CD14-positive monocyte (primary cell): ENCODE measurements at regions not wholly inside any gene's neighbourhood (a gene's known extent, or its start where the extent isn't known, plus 50 kb on each side); places are given as distances from the start of the nearest gene placed in this dataset.

ENCODE experiments used
- DNase-seq, 3 donors: peaks; one replicate each; pipeline ENCODE4 v3.0.0-alpha.2; 2011 to 2022
- H2AFZ ChIP-seq: 2 replicates; pipeline ENCODE4 v1.6.0; 2012; ENCODE audit warnings: mild to moderate bottlenecking, low read depth, low read length, inconsistent platforms; ENCODE audit not compliant: insufficient read depth, poor library complexity, severe bottlenecking
- H3K27ac ChIP-seq, 2 donors: 1 replicate in 1 of 2; 2 replicates in 1 of 2; pipeline ENCODE4 v1.5.1; 2012 to 2013; ENCODE audit warnings: low read length in 2 of 2, control low read depth in 1 of 2, inconsistent platforms in 1 of 2, low read depth in 1 of 2, mild to moderate bottlenecking in 1 of 2
- H3K27me3 ChIP-seq, 2 donors: one replicate each; pipeline versions ENCODE4 v1.6.0 to v1.6.1; 2011 to 2013; ENCODE audit warnings: low read length in 2 of 2; ENCODE audit not compliant: control insufficient read depth in 2 of 2, insufficient read depth in 2 of 2
- H3K36me3 ChIP-seq, 2 donors: replicated peaks in 1 of 2; 1 replicate in 1 of 2; 2 replicates in 1 of 2; pipeline versions ENCODE4 v1.5.1 to v1.6.1; 2012 to 2013; ENCODE audit warnings: low read length in 2 of 2, control low read depth in 1 of 2, inconsistent platforms in 1 of 2, mild to moderate bottlenecking in 1 of 2; ENCODE audit not compliant: insufficient read depth in 2 of 2, control insufficient read depth in 1 of 2
- H3K4me1 ChIP-seq, 2 donors: 1 replicate in 1 of 2; 2 replicates in 1 of 2; pipeline versions ENCODE4 v1.5.1 to v1.6.1; 2012 to 2013; ENCODE audit warnings: low read length in 2 of 2, control low read depth in 1 of 2, inconsistent platforms in 1 of 2, mild to moderate bottlenecking in 1 of 2, moderate library complexity in 1 of 2; ENCODE audit not compliant: insufficient read depth in 2 of 2, control insufficient read depth in 1 of 2
- H3K4me2 ChIP-seq: replicated peaks from 2 replicates; pipeline ENCODE3; 2012; ENCODE audit warnings: low read length, moderate library complexity, mild to moderate bottlenecking; ENCODE audit not compliant: poor library complexity, severe bottlenecking; ENCODE audit errors: extremely low read depth
- H3K4me3 ChIP-seq, 3 experiments: fragments of 200-600 bp in 1 of 3; sonication (generic) in 1 of 3; replicated peaks in 1 of 3; 1 replicate in 2 of 3; 2 replicates in 1 of 3; pipeline ENCODE4 v1.5.1; 2011 to 2013; ENCODE audit warnings: low read length in 3 of 3, mild to moderate bottlenecking in 3 of 3, control low read depth in 2 of 3, low read depth in 2 of 3, inconsistent platforms in 1 of 3, moderate library complexity in 1 of 3
- H3K79me2 ChIP-seq: 2 replicates; pipeline ENCODE4 v1.6.0; 2012; ENCODE audit warnings: mild to moderate bottlenecking, control low read depth, inconsistent platforms, low read length, moderate library complexity; ENCODE audit not compliant: insufficient read depth
- H3K9ac ChIP-seq: 2 replicates; pipeline ENCODE4 v1.6.0; 2017; ENCODE audit warnings: low read length, mild to moderate bottlenecking; ENCODE audit not compliant: insufficient read depth, poor library complexity, severe bottlenecking
- H3K9me3 ChIP-seq, 2 donors: replicated peaks in 1 of 2; 1 replicate in 1 of 2; 2 replicates in 1 of 2; pipeline versions ENCODE4 v1.5.1 to v1.6.1; 2012 to 2013; ENCODE audit warnings: low read length in 2 of 2, control low read depth in 1 of 2; ENCODE audit not compliant: control insufficient read depth in 1 of 2, insufficient read depth in 1 of 2
- H4K20me1 ChIP-seq: 2 replicates; pipeline ENCODE4 v1.6.0; 2012; ENCODE audit warnings: mild to moderate bottlenecking, low read length, control low read depth, moderate library complexity; ENCODE audit not compliant: insufficient read depth
- H3K27ac Mint-ChIP-seq, 7 donors: one replicate each; pipeline ENCODE4 v1.8.0; 2020; ENCODE audit warnings: mild to moderate bottlenecking in 7 of 7, mixed read lengths in 7 of 7, moderate library complexity in 6 of 7, inconsistent platforms in 2 of 7
- H3K27me3 Mint-ChIP-seq, 3 donors: one replicate each; pipeline ENCODE4 v1.8.0; 2021 to 2022; ENCODE audit warnings: low read depth in 3 of 3, mild to moderate bottlenecking in 3 of 3, mixed read lengths in 3 of 3, moderate library complexity in 3 of 3, inconsistent platforms in 1 of 3
- H3K36me3 Mint-ChIP-seq, 2 donors: one replicate each; pipeline ENCODE4 v1.8.0; 2020; ENCODE audit warnings: mixed read lengths in 2 of 2, inconsistent platforms in 1 of 2, mild to moderate bottlenecking in 1 of 2
- H3K4me1 Mint-ChIP-seq: one replicate; pipeline ENCODE4 v1.8.0; 2020; ENCODE audit warnings: mild to moderate bottlenecking, mixed read lengths
- H3K4me3 Mint-ChIP-seq, 2 donors: one replicate each; pipeline ENCODE4 v1.8.0; 2020; ENCODE audit warnings: mild to moderate bottlenecking in 2 of 2, mixed read lengths in 2 of 2, moderate library complexity in 1 of 2
- H3K9me3 Mint-ChIP-seq, 7 donors: one replicate each; pipeline ENCODE4 v1.8.0; 2020 to 2022; ENCODE audit warnings: mixed read lengths in 7 of 7, mild to moderate bottlenecking in 6 of 7, moderate library complexity in 6 of 7, inconsistent platforms in 2 of 7
- CTCF ChIP-seq: fragments of 200-600 bp; IDR thresholded peaks from one replicate; pipeline ENCODE4 v1.8.0; 2022; ENCODE audit warnings: antibody characterized with exemption, mild to moderate bottlenecking
- WGBS: methylation state at CpG from one replicate; pipeline ENCODE4 v1.1.5; 2013; ENCODE audit warnings: missing lambda C conversion rate; ENCODE audit not compliant: insufficient coverage; 5-methylcytosine and 5-hydroxymethylcytosine counted together
- intact Hi-C, 2 donors: fragments of 100-400 bp; cut with micrococcal nuclease; formaldehyde crosslinking; loops; one replicate each; pipeline versions ENCODE4 v1.15.0 to v1.15.1; 2023

GRCh38 chr5:71961786-71962185 lies 145.5 kb upstream of the MAP1B start:
- Histone ChIP-seq H3K79me2 (no peaks in the 10 kb centered on the region), H3K36me3 (no peaks in the 10 kb centered on the region), H3K4me2 (no peak overlapping the region), H3K27me3 (no peaks in the 10 kb centered on the region), H3K9ac (no peak overlapping the region), H3K4me1 (no peaks in the 10 kb centered on the region), H4K20me1 (no peaks in the 10 kb centered on the region), H3K9me3 (no peaks in the 10 kb centered on the region), H3K4me3 (no peak overlapping the region), H3K27ac (no peak overlapping the region), H2AFZ (no peak overlapping the region)
- Mint-ChIP-seq H3K36me3 (no peaks in the 10 kb centered on the region), H3K9me3 (peaks cover 0 to 2% (median 0%) of the 10 kb centered on the region in 7 donors), H3K4me3 (no peak overlapping the region), H3K27ac (no peak overlapping the region), H3K27me3 (peaks cover 2 to 13% (median 3%) of the 10 kb centered on the region in 3 donors), H3K4me1 (no peaks in the 10 kb centered on the region)
- WGBS = 100% methylated on average over 1 of the region's 7 CpGs
- no peak for DNase-seq
- intact Hi-C loops = no loop called here
- no peak for TF ChIP-seq CTCF

GRCh38 chr5:71969460-71969859 lies 137.8 kb upstream of the MAP1B start:
- no peaks in the 10 kb centered on the region for H3K36me3 Mint-ChIP-seq
- H3K27me3 Mint-ChIP-seq = peaks cover 2 to 7% (median 3%) of the 10 kb centered on the region in 3 donors
- TF ChIP-seq CTCF = no peak
- no peaks in the 10 kb centered on the region for H3K9me3 ChIP-seq
- intact Hi-C loops = no loop called here
- H3K79me2 ChIP-seq = no peaks in the 10 kb centered on the region
- H3K27me3 ChIP-seq = no peaks in the 10 kb centered on the region
- H3K36me3 ChIP-seq = no peaks in the 10 kb centered on the region
- H3K9me3 Mint-ChIP-seq = peaks cover 0 to 2% (median 0%) of the 10 kb centered on the region in 7 donors
- H3K9ac ChIP-seq = no peak overlapping the region
- H2AFZ ChIP-seq = no peak overlapping the region
- H3K4me1 ChIP-seq = no peaks in the 10 kb centered on the region
- no peak overlapping the region for H3K27ac ChIP-seq
- no peaks in the 10 kb centered on the region for H4K20me1 ChIP-seq
- no peaks in the 10 kb centered on the region for H3K4me1 Mint-ChIP-seq
- WGBS = 100% methylated on average over 1 of the region's 2 CpGs
- no peak overlapping the region for H3K27ac Mint-ChIP-seq
- H3K4me2 ChIP-seq = no peak overlapping the region
- H3K4me3 Mint-ChIP-seq = no peak overlapping the region
- DNase-seq = no peak
- no peak overlapping the region for H3K4me3 ChIP-seq
